DND-41 (cell line): ENCODE measurements at regions not wholly inside any gene's neighbourhood (a gene's known extent, or its start where the extent isn't known, plus 50 kb on each side); places are given as distances from the start of the nearest gene placed in this dataset.

ENCODE experiments used
- ATAC-seq: fragments of 200-7000 bp; cut with Tn5 transposase; 3 replicates; pipeline ENCODE4 v1.9.1; 2021; ENCODE audit warnings: low read depth; ENCODE audit not compliant: insufficient read depth
- DNase-seq: peaks from one replicate; pipeline ENCODE4 v3.0.0-alpha.2; 2020
- H2AFZ ChIP-seq: 2 replicates; pipeline ENCODE4 v1.6.0; 2012; ENCODE audit warnings: low read depth, low read length
- H3K27ac ChIP-seq: 2 replicates; pipeline ENCODE4 v1.5.1; 2012; ENCODE audit warnings: low read length, inconsistent platforms
- H3K27me3 ChIP-seq: fragments of 200-600 bp; sonication (generic); 2 replicates; pipeline ENCODE4 v1.6.0; 2012; ENCODE audit warnings: low read length, mild to moderate bottlenecking, inconsistent platforms; ENCODE audit not compliant: insufficient read depth, poor library complexity
- H3K36me3 ChIP-seq: 2 replicates; pipeline ENCODE4 v1.5.1; 2012; ENCODE audit warnings: low read length, inconsistent platforms; ENCODE audit not compliant: insufficient read depth
- H3K4me1 ChIP-seq: 2 replicates; pipeline ENCODE4 v1.5.1; 2012; ENCODE audit warnings: mild to moderate bottlenecking, low read length; ENCODE audit not compliant: insufficient read depth
- H3K4me2 ChIP-seq: 2 replicates; pipeline ENCODE4 v1.6.0; 2012; ENCODE audit warnings: mild to moderate bottlenecking, moderate library complexity, low read length, inconsistent platforms; ENCODE audit not compliant: insufficient read depth
- H3K4me3 ChIP-seq, 2 experiments: fragments of 200-600 bp in 1 of 2; shearing (Covaris generic) in 1 of 2; 2 replicates each; pipeline ENCODE4 v1.5.1; 2012 to 2016; ENCODE audit warnings: inconsistent platforms in 2 of 2, low read length in 2 of 2, mild to moderate bottlenecking in 2 of 2, low read depth in 1 of 2, moderate library complexity in 1 of 2
- H3K79me2 ChIP-seq: 2 replicates; pipeline ENCODE4 v1.6.0; 2012; ENCODE audit warnings: low read length, inconsistent platforms; ENCODE audit not compliant: insufficient read depth
- H3K9ac ChIP-seq: 2 replicates; pipeline ENCODE4 v1.6.0; 2012; ENCODE audit warnings: low read depth, mild to moderate bottlenecking, inconsistent platforms, low read length, moderate library complexity
- H3K9me3 ChIP-seq: 2 replicates; pipeline ENCODE4 v1.5.1; 2012; ENCODE audit warnings: low read length, moderate library complexity, mild to moderate bottlenecking, inconsistent platforms; ENCODE audit not compliant: insufficient read depth, severe bottlenecking
- H4K20me1 ChIP-seq: 2 replicates; pipeline ENCODE4 v1.6.0; 2012; ENCODE audit warnings: low read length; ENCODE audit not compliant: insufficient read depth
- CTCF ChIP-seq: IDR thresholded peaks from 2 replicates; pipeline ENCODE4 v1.5.1; 2012; ENCODE audit warnings: borderline replicate concordance, low read length, moderate library complexity, mild to moderate bottlenecking; ENCODE audit not compliant: poor library complexity, severe bottlenecking; ENCODE audit errors: extremely low read depth
- EZH2 ChIP-seq: IDR thresholded peaks from 3 replicates; pipeline ENCODE4 v1.6.1; 2012; ENCODE audit warnings: borderline replicate concordance, low read depth, mild to moderate bottlenecking, moderate library complexity, low read length, inconsistent platforms; ENCODE audit not compliant: severe bottlenecking

- no peaks in the 10 kb centered on the region for H3K36me3 ChIP-seq
- no peak overlapping the region for H3K4me2 ChIP-seq
Measured at GRCh38 chr17:77821114-77821513, 137.4 kb upstream of the TNRC6C start.

GRCh38 chr17:77822302-77823030, 136.0 kb upstream of the TNRC6C start:
- H3K9me3 ChIP-seq, result no peaks in the 10 kb centered on the region
- DNase-seq (no peak), ATAC-seq (no peak)
- H3K9ac ChIP-seq, result no peak overlapping the region
- H3K4me2 ChIP-seq, result no peak overlapping the region
- H3K79me2 ChIP-seq, result no peaks in the 10 kb centered on the region
- no peaks in the 10 kb centered on the region for H3K27me3 ChIP-seq
- H4K20me1 ChIP-seq, result no peaks in the 10 kb centered on the region
- H3K27ac ChIP-seq, result no peak overlapping the region
- no peak overlapping the region for H3K4me3 ChIP-seq
- TF ChIP-seq EZH2, result no peak
- no peak for TF ChIP-seq CTCF
- no peak overlapping the region for H2AFZ ChIP-seq
- no peaks in the 10 kb centered on the region for H3K4me1 ChIP-seq
- H3K36me3 ChIP-seq, result no peaks in the 10 kb centered on the region

More at GRCh38 chr17:77821114-77821513, 137.4 kb upstream of the TNRC6C start:
- Histone ChIP-seq H3K9ac (no peak overlapping the region), H3K4me1 (no peaks in the 10 kb centered on the region), H3K27ac (no peak overlapping the region), H4K20me1 (no peaks in the 10 kb centered on the region), H3K4me3 (no peak overlapping the region), H3K27me3 (no peaks in the 10 kb centered on the region), H2AFZ (no peak overlapping the region), H3K79me2 (no peaks in the 10 kb centered on the region), H3K9me3 (no peaks in the 10 kb centered on the region)
- DNase-seq, result peak; percentile 25
- peak; percentile 49; the same call in 1 of the 3 replicates for ATAC-seq
- no peak for TF ChIP-seq EZH2
- peak; percentile 35 for TF ChIP-seq CTCF

GRCh38 chr17:77824102-77824779, 134.3 kb upstream of the TNRC6C start:
- no peak for ATAC-seq

More at GRCh38 chr17:77824102-77824779, 134.3 kb upstream of the TNRC6C start:
- no peak for TF ChIP-seq CTCF
- no peak for TF ChIP-seq EZH2
- H3K4me2 ChIP-seq, result no peak overlapping the region
- H3K36me3 ChIP-seq, result no peaks in the 10 kb centered on the region
- H3K4me3 ChIP-seq, result no peak overlapping the region
- H2AFZ ChIP-seq, result no peak overlapping the region
- no peak for DNase-seq
- H3K79me2 ChIP-seq, result no peaks in the 10 kb centered on the region
- no peaks in the 10 kb centered on the region for H3K4me1 ChIP-seq
- no peaks in the 10 kb centered on the region for H3K9me3 ChIP-seq
- H4K20me1 ChIP-seq, result no peaks in the 10 kb centered on the region; the same call in 1 of the 2 replicates
- H3K27ac ChIP-seq, result no peak overlapping the region
- H3K9ac ChIP-seq, result no peak overlapping the region
- no peaks in the 10 kb centered on the region for H3K27me3 ChIP-seq
